IMR-90 (cell line): ENCODE measurements at regions not wholly inside any gene's neighbourhood (a gene's known extent, or its start where the extent isn't known, plus 50 kb on each side); places are given as distances from the start of the nearest gene placed in this dataset.

Source experiments
- ATAC-seq: fragments of 200-7000 bp; cut with Tn5 transposase; 2 replicates; pipeline ENCODE4 v1.9.1; 2020; ENCODE audit warnings: low read depth, mild to moderate bottlenecking, moderate library complexity
- BruUV-seq: library from RNA; stranded (reverse); fragments of 400-500 nt; replicated peaks from 2 replicates; lab custom pipeline; 2021; lab: Mats Ljungman, UMichigan
- CTCF ChIA-PET: fragments of 300-600 bp; formaldehyde crosslinking; extraction: SDS; loops from one replicate; lab custom pipeline; 2021; ENCODE audit warnings: antibody characterized with exemption; lab: Yijun Ruan, JAX
- POLR2A ChIA-PET: fragments of 300-600 bp; sonication (Branson Sonifier 250); formaldehyde crosslinking; loops from one replicate; lab custom pipeline; 2022; ENCODE audit warnings: antibody characterized with exemption; ENCODE audit not compliant: unreplicated experiment; lab: Charles Lee
- DNase-seq: peaks from one replicate; pipeline ENCODE4 v3.0.0; 2013
- H2AFZ ChIP-seq: replicated peaks from 2 replicates; pipeline ENCODE3; 2013; ENCODE audit warnings: low read length, mild to moderate bottlenecking; ENCODE audit not compliant: poor library complexity
- H2AK5ac ChIP-seq: 2 replicates; pipeline ENCODE4 v1.6.1; 2013; ENCODE audit warnings: low read depth, low read length, inconsistent platforms
- H2AK9ac ChIP-seq: replicated peaks from 2 replicates; pipeline ENCODE3; 2013; ENCODE audit warnings: mild to moderate bottlenecking, low read depth, low read length, moderate library complexity; ENCODE audit not compliant: poor library complexity
- H2BK120ac ChIP-seq: 2 replicates; pipeline ENCODE4 v1.6.1; 2013; ENCODE audit warnings: low read depth, low read length, inconsistent platforms
- H2BK15ac ChIP-seq: 3 replicates; pipeline ENCODE4 v1.6.1; 2013; ENCODE audit warnings: low read depth, low read length, inconsistent platforms
- H2BK20ac ChIP-seq: 2 replicates; pipeline ENCODE4 v1.6.1; 2013; ENCODE audit warnings: low read depth, mild to moderate bottlenecking, inconsistent platforms, low read length, moderate library complexity
- H2BK5ac ChIP-seq: 2 replicates; pipeline ENCODE4 v1.6.1; 2013; ENCODE audit warnings: mild to moderate bottlenecking, low read depth, low read length, inconsistent platforms; ENCODE audit not compliant: poor library complexity, severe bottlenecking
- H3K14ac ChIP-seq: replicated peaks from 2 replicates; pipeline ENCODE4 v1.6.1; 2013; ENCODE audit warnings: low read depth, low read length, inconsistent platforms
- H3K18ac ChIP-seq: 2 replicates; pipeline ENCODE4 v1.6.1; 2013; ENCODE audit warnings: low read depth, low read length, control low read depth
- H3K23ac ChIP-seq: 2 replicates; pipeline ENCODE4 v1.6.1; 2013; ENCODE audit warnings: low read depth, low read length, inconsistent platforms
- H3K27ac ChIP-seq: 2 replicates; pipeline ENCODE4 v1.5.1; 2013; ENCODE audit warnings: mild to moderate bottlenecking, control low read depth, low read length; ENCODE audit not compliant: insufficient read depth
- H3K27me3 ChIP-seq: 2 replicates; pipeline ENCODE4 v1.6.1; 2013; ENCODE audit warnings: low read length; ENCODE audit not compliant: control insufficient read depth, insufficient read depth
- H3K36me3 ChIP-seq: 2 replicates; pipeline ENCODE4 v1.6.1; 2013; ENCODE audit warnings: low read length, mixed read lengths; ENCODE audit not compliant: control insufficient read depth, insufficient read depth
- H3K4ac ChIP-seq: 2 replicates; pipeline ENCODE4 v1.6.1; 2013; ENCODE audit warnings: low read depth, low read length, inconsistent platforms
- H3K4me1 ChIP-seq: 2 replicates; pipeline ENCODE4 v1.6.1; 2013; ENCODE audit warnings: low read length, mixed read lengths; ENCODE audit not compliant: control insufficient read depth, insufficient read depth
- H3K4me2 ChIP-seq: 2 replicates; pipeline ENCODE4 v1.6.1; 2013; ENCODE audit warnings: low read depth, mild to moderate bottlenecking, control low read depth, low read length, moderate library complexity
- H3K4me3 ChIP-seq: 2 replicates; pipeline ENCODE4 v1.5.1; 2013; ENCODE audit warnings: low read depth, mild to moderate bottlenecking, control low read depth, low read length, moderate library complexity; ENCODE audit not compliant: insufficient read depth
- H3K56ac ChIP-seq: 2 replicates; pipeline ENCODE4 v1.6.1; 2013; ENCODE audit warnings: low read length, inconsistent platforms; ENCODE audit not compliant: insufficient read depth; ENCODE audit errors: extremely low read depth
- H3K79me1 ChIP-seq, 2 experiments: 2 replicates each; pipeline ENCODE4 v1.6.1; 2013; ENCODE audit warnings: low read length in 2 of 2, inconsistent platforms in 1 of 2, low read depth in 1 of 2
- H3K9ac ChIP-seq: 2 replicates; pipeline ENCODE4 v1.6.1; 2013; ENCODE audit warnings: low read depth, low read length, control low read depth
- H3K9me1 ChIP-seq: 2 replicates; pipeline ENCODE4 v1.6.1; 2013; ENCODE audit warnings: low read length, inconsistent platforms; ENCODE audit not compliant: insufficient read depth
- H3K9me3 ChIP-seq: 2 replicates; pipeline ENCODE4 v1.6.1; 2013; ENCODE audit warnings: low read length; ENCODE audit not compliant: control insufficient read depth, insufficient read depth
- H4K20me1 ChIP-seq: 2 replicates; pipeline ENCODE4 v1.6.1; 2013; ENCODE audit warnings: low read length, inconsistent platforms; ENCODE audit not compliant: insufficient read depth
- H4K5ac ChIP-seq: 2 replicates; pipeline ENCODE4 v1.6.1; 2013; ENCODE audit warnings: mild to moderate bottlenecking, low read depth, low read length, control low read depth
- H4K8ac ChIP-seq, 2 experiments: 2 replicates each; pipeline ENCODE4 v1.6.1; 2013; ENCODE audit warnings: low read depth in 2 of 2, low read length in 2 of 2, control low read depth in 1 of 2, inconsistent platforms in 1 of 2
- H4K91ac ChIP-seq: 2 replicates; pipeline ENCODE4 v1.6.1; 2013; ENCODE audit warnings: low read depth, low read length, inconsistent platforms; ENCODE audit not compliant: insufficient read depth
- CTCF ChIP-seq: conservative IDR thresholded peaks from 2 replicates; pipeline ENCODE4 v1.5.1; 2012; ENCODE audit warnings: mild to moderate bottlenecking, low read depth, low read length, improper control_type of control experiment
- FOS ChIP-seq: fragments of 150-350 bp; IDR thresholded peaks from 2 replicates; pipeline ENCODE4 v1.6.1; 2016; ENCODE audit warnings: low read depth, low read length
- WGBS, 2 experiments: methylation state at CpG; one replicate each; pipeline versions ENCODE4 v1.1.5 to v1.1.7; 2013; ENCODE audit warnings: missing lambda C conversion rate in 2 of 2; ENCODE audit not compliant: insufficient read length in 1 of 2; ENCODE audit errors: extremely low coverage in 2 of 2; 5-methylcytosine and 5-hydroxymethylcytosine counted together
- dilution Hi-C: fragments of 300-500 bp; cut with HindIII; formaldehyde crosslinking; loops from one replicate; pipeline ENCODE4 v1.14.3; 2018; ENCODE audit warnings: low sequenced_read_pairs; ENCODE audit not compliant: unreplicated experiment
- in situ Hi-C: fragments of 300-500 bp; cut with MboI; formaldehyde crosslinking; loops from 3 replicates; pipeline ENCODE4 v1.14.3; 2019; ENCODE audit warnings: low sequenced_read_pairs, inconsistent platforms, mixed read lengths
- intact Hi-C: fragments of 100-400 bp; cut with micrococcal nuclease; formaldehyde crosslinking; loops from 2 replicates; pipeline ENCODE4 v1.10.0; 2022

DNA sequence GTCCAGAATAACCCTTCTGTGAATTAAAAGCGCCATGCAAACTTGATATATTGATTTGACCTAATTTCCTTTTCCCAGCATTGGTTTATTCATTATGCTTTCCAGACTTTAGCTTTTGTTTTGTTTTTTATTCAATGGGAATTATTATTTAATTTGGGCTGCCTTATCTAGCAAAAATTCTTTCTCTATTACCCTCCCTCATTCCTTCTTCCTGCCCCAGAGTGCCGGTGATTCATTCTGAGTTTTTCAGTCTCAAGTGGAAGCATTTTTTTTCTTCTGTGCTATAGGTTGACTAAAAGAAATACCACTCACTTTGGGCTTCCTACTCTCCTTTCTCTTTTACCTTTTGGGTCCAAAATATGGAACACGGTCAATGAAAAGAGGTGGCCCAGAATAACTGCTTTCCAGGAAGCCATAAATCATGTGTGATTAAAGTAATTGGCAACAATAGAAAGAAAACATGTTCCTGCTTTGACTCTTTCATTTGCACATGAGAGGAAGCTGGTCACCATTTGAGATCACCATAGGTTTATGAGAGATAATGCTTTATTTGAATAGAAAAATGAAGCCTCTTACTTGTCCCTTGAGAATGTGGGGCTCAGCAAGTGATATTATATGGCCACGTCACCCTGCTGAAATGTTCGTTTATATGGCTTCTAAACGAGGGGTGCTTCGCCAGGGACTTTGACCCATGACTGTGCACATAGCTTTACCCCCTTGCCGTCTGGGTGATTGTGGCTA, 422.8 kb upstream of the ZEB2 start:
- Histone ChIP-seq H3K4me2 (peak overlapping the region; percentile 56; the same call in 1 of the 2 replicates), H3K4me3 (no peak overlapping the region), H3K79me1 (no peaks in the 10 kb centered on the region), H4K8ac (peak overlapping the region; percentile 27 to 52), H4K5ac (peak overlapping the region; percentile 64; the same call in 1 of the 2 replicates), H4K20me1 (no peaks in the 10 kb centered on the region), H2BK5ac (peak overlapping the region; percentile 86), H3K4ac (peak overlapping the region; percentile 67), H3K56ac (0 out of 2 replicates have a peak overlapping the region, but pooled peaks have one; percentile 3), H2AK5ac (peak overlapping the region; percentile 95), H3K4me1 (peaks cover 9% of the 10 kb centered on the region), H2AFZ (peak overlapping the region; percentile 70), H3K9me3 (no peaks in the 10 kb centered on the region), H3K14ac (peak overlapping the region; percentile 65; the same call in 1 of the 2 replicates), H2AK9ac (peak overlapping the region; percentile 26), H3K23ac (peak overlapping the region; percentile 39), H2BK20ac (peak overlapping the region; percentile 97), H4K91ac (peak overlapping the region; percentile 70), H3K27me3 (no peaks in the 10 kb centered on the region), H3K9ac (no peak overlapping the region), H3K9me1 (peaks cover 4% of the 10 kb centered on the region), H2BK120ac (peak overlapping the region; percentile 86), H3K36me3 (no peaks in the 10 kb centered on the region), H3K27ac (no peak overlapping the region), H3K18ac (peak overlapping the region; percentile 46; the same call in 1 of the 2 replicates), H2BK15ac (peak overlapping the region; percentile 93; the same call in 2 of the 3 replicates)
- intact Hi-C loops (loop anchor here (5.0 kb wide), 1 partner anchor 420 kb away; the partner anchor contains the start of gene ZEB2), in situ Hi-C loops (no loop called here), dilution Hi-C loops (no loop called here)
- no TSS peak for BruUV-seq
- TF ChIP-seq FOS = 0 out of 2 replicates have a peak, but pooled peaks have one; percentile 25
- no peak for TF ChIP-seq CTCF
- ATAC-seq (peak; percentile 65), DNase-seq (peak; percentile 81)
- ChIA-PET CTCF (interaction anchor here (0.8 kb wide), 1 partner anchor 420 kb away, joined by 3 read pairs; no protein-coding TSS in a partner anchor), POLR2A (no interaction called here)
- no CpG with 5 or more reads among the region's 8 CpGs for WGBS, 2 experiments
